ENCODE measurements at regions not wholly inside any gene's neighbourhood (a gene's known extent, or its start where the extent isn't known, plus 50 kb on each side); places are given as distances from the start of the nearest gene placed in this dataset.

- no peak for DNase-seq (ENCODE audit: low read depth)
Observed at GRCh38 chr15:47568030-47568429, 149.3 kb upstream of the SEMA6D start.

GRCh38 chr15:47570044-47570443 lies 147.3 kb upstream of the SEMA6D start:
- DNase-seq (ENCODE audit: low read depth), result no peak

- no peak for DNase-seq (ENCODE audit: low read depth)
Observed at GRCh38 chr15:47570451-47570850, 146.9 kb upstream of the SEMA6D start.

- DNase-seq (ENCODE audit: low read depth), result no peak
Observed at GRCh38 chr15:47570881-47571640, 146.2 kb upstream of the SEMA6D start.

GRCh38 chr15:47573673-47574072 lies 143.6 kb upstream of the SEMA6D start:
- no peak for DNase-seq (ENCODE audit: low read depth)

GRCh38 chr15:47577000-47577399 lies 140.3 kb upstream of the SEMA6D start:
- peak; percentile 62 for DNase-seq (ENCODE audit: low read depth)

GRCh38 chr15:47577461-47577860 lies 139.8 kb upstream of the SEMA6D start:
- DNase-seq (ENCODE audit: low read depth), result no peak

GRCh38 chr15:47582233-47582632 lies 135.1 kb upstream of the SEMA6D start:
- no peak for DNase-seq (ENCODE audit: low read depth)

GRCh38 chr15:47584316-47584715 lies 133.0 kb upstream of the SEMA6D start:
- DNase-seq (ENCODE audit: low read depth), result no peak

- DNase-seq (ENCODE audit: low read depth), result peak; percentile 35
Observed at GRCh38 chr15:47586653-47587224, 130.6 kb upstream of the SEMA6D start.

- no peak for DNase-seq (ENCODE audit: low read depth)
Observed at GRCh38 chr15:47587940-47588802, 129.1 kb upstream of the SEMA6D start.

- no peak for DNase-seq (ENCODE audit: low read depth)
Observed at GRCh38 chr15:47588958-47589357, 128.3 kb upstream of the SEMA6D start.

GRCh38 chr15:47598996-47599395 lies 118.3 kb upstream of the SEMA6D start:
- DNase-seq (ENCODE audit: low read depth), result no peak

- DNase-seq (ENCODE audit: low read depth), result no peak
Observed at GRCh38 chr15:47599806-47600205, 117.5 kb upstream of the SEMA6D start.

- no peak for DNase-seq (ENCODE audit: low read depth)
Observed at GRCh38 chr15:47602121-47602520, 115.2 kb upstream of the SEMA6D start.

GRCh38 chr15:47603026-47603425 lies 114.3 kb upstream of the SEMA6D start:
- DNase-seq (ENCODE audit: low read depth), result no peak

GRCh38 chr15:47607695-47608094 lies 109.6 kb upstream of the SEMA6D start:
- DNase-seq (ENCODE audit: low read depth), result no peak

- DNase-seq (ENCODE audit: low read depth), result no peak
Observed at GRCh38 chr15:47609693-47610092, 107.6 kb upstream of the SEMA6D start.

- DNase-seq (ENCODE audit: low read depth), result no peak
Observed at GRCh38 chr15:47610736-47611135, 106.6 kb upstream of the SEMA6D start.

GRCh38 chr15:47614360-47615011 lies 102.8 kb upstream of the SEMA6D start:
- DNase-seq (ENCODE audit: low read depth), result no peak

- DNase-seq (ENCODE audit: low read depth), result no peak
Observed at GRCh38 chr15:47616876-47617275, 100.4 kb upstream of the SEMA6D start.

- no peak for DNase-seq (ENCODE audit: low read depth)
Observed at GRCh38 chr15:47618241-47618640, 99.1 kb upstream of the SEMA6D start.
